Vagina (tissue), 2 donors: ENCODE measurements at regions not wholly inside any gene's neighbourhood (a gene's known extent, or its start where the extent isn't known, plus 50 kb on each side); places are given as distances from the start of the nearest gene placed in this dataset.

Experiments used
- POLR2A ChIP-seq, 2 donors: fragments of 450-650 bp; IDR thresholded peaks; one replicate each; pipeline ENCODE4 v1.6.1; 2017; ENCODE audit warnings: antibody characterized with exemption in 2 of 2, mild to moderate bottlenecking in 2 of 2, moderate library complexity in 2 of 2
- POLR2AphosphoS5 ChIP-seq, 2 donors: sonication (generic); formaldehyde crosslinking; IDR thresholded peaks; one replicate each; pipeline ENCODE4 v1.9.0; 2017; ENCODE audit warnings: antibody characterized with exemption in 2 of 2, mild to moderate bottlenecking in 2 of 2, low read depth in 1 of 2; ENCODE audit not compliant: insufficient read depth in 1 of 2
- TF ChIP-seq, protein P1 (sequence below), 3 experiments: fragments of 450-650 bp in 2 of 3; fragments of 200-600 bp in 1 of 3; sonication (generic) in 1 of 3; IDR thresholded peaks; one replicate each; pipeline ENCODE4 v1.5.1; 2017 to 2019; ENCODE audit warnings: antibody characterized with exemption in 3 of 3, mild to moderate bottlenecking in 2 of 3, moderate library complexity in 2 of 3

DNA sequence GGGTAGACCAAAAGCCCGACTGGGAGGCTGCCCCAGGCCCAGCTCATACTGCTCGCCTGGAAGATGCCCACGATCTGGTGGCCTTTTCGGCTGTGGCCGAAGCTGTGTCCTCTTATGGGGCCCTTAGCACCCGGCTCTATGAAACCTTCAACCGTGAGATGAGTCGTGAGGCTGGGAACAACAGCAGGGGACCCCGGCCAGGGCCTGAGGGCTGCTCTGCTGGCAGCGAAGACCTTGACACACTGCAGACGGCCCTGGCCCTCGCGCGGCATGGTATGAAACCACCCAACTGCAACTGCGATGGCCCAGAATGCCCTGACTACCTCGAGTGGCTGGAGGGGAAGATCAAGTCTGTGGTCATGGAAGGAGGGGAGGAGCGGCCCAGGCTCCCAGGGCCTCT, 61.7 kb downstream of the TET3 start:
- TF ChIP-seq, protein P1, sequence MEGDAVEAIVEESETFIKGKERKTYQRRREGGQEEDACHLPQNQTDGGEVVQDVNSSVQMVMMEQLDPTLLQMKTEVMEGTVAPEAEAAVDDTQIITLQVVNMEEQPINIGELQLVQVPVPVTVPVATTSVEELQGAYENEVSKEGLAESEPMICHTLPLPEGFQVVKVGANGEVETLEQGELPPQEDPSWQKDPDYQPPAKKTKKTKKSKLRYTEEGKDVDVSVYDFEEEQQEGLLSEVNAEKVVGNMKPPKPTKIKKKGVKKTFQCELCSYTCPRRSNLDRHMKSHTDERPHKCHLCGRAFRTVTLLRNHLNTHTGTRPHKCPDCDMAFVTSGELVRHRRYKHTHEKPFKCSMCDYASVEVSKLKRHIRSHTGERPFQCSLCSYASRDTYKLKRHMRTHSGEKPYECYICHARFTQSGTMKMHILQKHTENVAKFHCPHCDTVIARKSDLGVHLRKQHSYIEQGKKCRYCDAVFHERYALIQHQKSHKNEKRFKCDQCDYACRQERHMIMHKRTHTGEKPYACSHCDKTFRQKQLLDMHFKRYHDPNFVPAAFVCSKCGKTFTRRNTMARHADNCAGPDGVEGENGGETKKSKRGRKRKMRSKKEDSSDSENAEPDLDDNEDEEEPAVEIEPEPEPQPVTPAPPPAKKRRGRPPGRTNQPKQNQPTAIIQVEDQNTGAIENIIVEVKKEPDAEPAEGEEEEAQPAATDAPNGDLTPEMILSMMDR (IDR thresholded peaks at IDR 0.05), result no peak
- TF ChIP-seq POLR2AphosphoS5 (IDR thresholded peaks at IDR 0.05; ENCODE audit: insufficient read depth in 1 of 2, low read depth in 1 of 2), result no peak
- no peak for TF ChIP-seq POLR2A (IDR thresholded peaks at IDR 0.05)
